H9 (cell line): ENCODE measurements at regions not wholly inside any gene's neighbourhood (a gene's known extent, or its start where the extent isn't known, plus 50 kb on each side); places are given as distances from the start of the nearest gene placed in this dataset.

ENCODE experiments used
- DNase-seq: peaks from one replicate; pipeline ENCODE4 v3.0.0-alpha.2; 2017
- H2AFZ ChIP-seq: one replicate; pipeline ENCODE4 v1.6.1; 2013; ENCODE audit warnings: mild to moderate bottlenecking, low read length, control low read depth, moderate library complexity
- H2AK5ac ChIP-seq: 2 replicates; pipeline ENCODE4 v1.6.1; 2013; ENCODE audit warnings: low read length, control low read depth, mixed read lengths; ENCODE audit not compliant: insufficient read length
- H2BK120ac ChIP-seq: one replicate; pipeline ENCODE4 v1.6.1; 2013; ENCODE audit warnings: low read depth, mild to moderate bottlenecking, low read length, control low read depth, inconsistent platforms; ENCODE audit not compliant: poor library complexity, severe bottlenecking
- H2BK12ac ChIP-seq: 2 replicates; pipeline ENCODE4 v1.6.1; 2013; ENCODE audit warnings: low read length, control low read depth, mixed read lengths, low read depth; ENCODE audit not compliant: insufficient read length
- H2BK15ac ChIP-seq: 2 replicates; pipeline ENCODE4 v1.6.1; 2013; ENCODE audit warnings: low read depth, low read length, control low read depth
- H2BK20ac ChIP-seq: one replicate; pipeline ENCODE4 v1.6.1; 2013; ENCODE audit warnings: low read depth, mild to moderate bottlenecking, low read length, control low read depth, inconsistent platforms; ENCODE audit not compliant: poor library complexity, severe bottlenecking
- H2BK5ac ChIP-seq: 2 replicates; pipeline ENCODE4 v1.6.1; 2013; ENCODE audit warnings: low read length, control low read depth, mixed read lengths; ENCODE audit not compliant: insufficient read length
- H3K14ac ChIP-seq: 2 replicates; pipeline ENCODE4 v1.6.1; 2013; ENCODE audit warnings: low read length, control low read depth; ENCODE audit not compliant: insufficient read depth
- H3K18ac ChIP-seq: 2 replicates; pipeline ENCODE4 v1.6.1; 2013; ENCODE audit warnings: low read depth, mild to moderate bottlenecking, mixed read lengths, low read length, control low read depth; ENCODE audit not compliant: insufficient read length
- H3K23ac ChIP-seq: 2 replicates; pipeline ENCODE4 v1.6.1; 2013; ENCODE audit warnings: low read length, control low read depth, mixed read lengths, low read depth; ENCODE audit not compliant: insufficient read length
- H3K23me2 ChIP-seq: 2 replicates; pipeline ENCODE4 v1.6.1; 2013; ENCODE audit warnings: low read depth, mild to moderate bottlenecking, mixed read lengths, low read length, control low read depth; ENCODE audit not compliant: insufficient read length, poor library complexity, severe bottlenecking
- H3K27ac ChIP-seq: 2 replicates; pipeline ENCODE4 v1.5.1; 2013; ENCODE audit warnings: low read length, control low read depth, mixed read lengths, low read depth; ENCODE audit not compliant: insufficient read length
- H3K27me3 ChIP-seq: 2 replicates; pipeline ENCODE4 v1.6.1; 2013; ENCODE audit warnings: low read length, control low read depth, inconsistent platforms; ENCODE audit not compliant: insufficient read depth
- H3K4ac ChIP-seq: 2 replicates; pipeline ENCODE4 v1.6.1; 2013; ENCODE audit warnings: low read depth, mild to moderate bottlenecking, control low read depth, inconsistent platforms, low read length, moderate library complexity
- H3K4me1 ChIP-seq: 2 replicates; pipeline ENCODE4 v1.6.1; 2013; ENCODE audit warnings: low read length, control low read depth, inconsistent platforms; ENCODE audit not compliant: insufficient read depth
- H3K4me2 ChIP-seq: 2 replicates; pipeline ENCODE4 v1.6.1; 2013; ENCODE audit warnings: low read length, control low read depth, mixed read lengths; ENCODE audit not compliant: insufficient read length, insufficient read depth
- H3K56ac ChIP-seq: 2 replicates; pipeline ENCODE4 v1.6.1; 2013; ENCODE audit warnings: low read depth, mild to moderate bottlenecking, mixed read lengths, low read length, control low read depth; ENCODE audit not compliant: insufficient read length
- H3K79me1 ChIP-seq: 2 replicates; pipeline ENCODE4 v1.6.1; 2013; ENCODE audit warnings: low read depth, mild to moderate bottlenecking, moderate library complexity, low read length, control low read depth, inconsistent platforms; ENCODE audit not compliant: insufficient read depth, poor library complexity, severe bottlenecking
- H3K79me2 ChIP-seq: 2 replicates; pipeline ENCODE4 v1.6.1; 2013; ENCODE audit warnings: low read length, control low read depth, inconsistent platforms; ENCODE audit not compliant: insufficient read depth
- H3K9ac ChIP-seq: 2 replicates; pipeline ENCODE4 v1.6.1; 2013; ENCODE audit warnings: low read length, control low read depth, mixed read lengths; ENCODE audit not compliant: insufficient read length; ENCODE audit errors: extremely low read depth
- H3K9me3 ChIP-seq: one replicate; pipeline ENCODE4 v1.6.1; 2013; ENCODE audit warnings: low read depth, low read length, inconsistent platforms; ENCODE audit not compliant: control insufficient read depth
- H3T11ph ChIP-seq: one replicate; pipeline ENCODE4 v1.6.1; 2013; ENCODE audit warnings: mild to moderate bottlenecking, low read length, control low read depth, inconsistent platforms
- H4K20me1 ChIP-seq: one replicate; pipeline ENCODE4 v1.6.1; 2013; ENCODE audit not compliant: control insufficient read depth, insufficient read length, insufficient read depth
- H4K5ac ChIP-seq: 2 replicates; pipeline ENCODE4 v1.6.1; 2013; ENCODE audit warnings: low read depth, mild to moderate bottlenecking, mixed read lengths, low read length, control low read depth; ENCODE audit not compliant: insufficient read length
- H4K8ac ChIP-seq: replicated peaks from 2 replicates; pipeline ENCODE4 v1.6.1; 2013; ENCODE audit warnings: low read length, control low read depth, mixed read lengths, low read depth; ENCODE audit not compliant: insufficient read length
- H4K91ac ChIP-seq: 2 replicates; pipeline ENCODE4 v1.6.1; 2013; ENCODE audit warnings: low read depth, mild to moderate bottlenecking, moderate library complexity, mixed read lengths, low read length, control low read depth; ENCODE audit not compliant: insufficient read length
- H3K27ac Mint-ChIP-seq, 3 experiments: 2 replicates in 2 of 3; 3 replicates in 1 of 3; pipeline ENCODE4 v1.8.0; 2020 to 2021; ENCODE audit warnings: mixed read lengths in 3 of 3, mild to moderate bottlenecking in 1 of 3, moderate library complexity in 1 of 3
- H3K27me3 Mint-ChIP-seq: 2 replicates; pipeline ENCODE4 v1.8.0; 2021; ENCODE audit warnings: low read depth, mild to moderate bottlenecking, moderate library complexity, mixed read lengths
- H3K36me3 Mint-ChIP-seq, 3 experiments: 2 replicates in 2 of 3; 3 replicates in 1 of 3; pipeline ENCODE4 v1.8.0; 2020 to 2021; ENCODE audit warnings: low read depth in 3 of 3, mixed read lengths in 3 of 3; ENCODE audit not compliant: insufficient read depth in 1 of 3
- H3K4me1 Mint-ChIP-seq, 2 experiments: 2 replicates each; pipeline ENCODE4 v1.8.0; 2020; ENCODE audit warnings: mixed read lengths in 2 of 2
- H3K4me3 Mint-ChIP-seq, 2 experiments: 2 replicates in 1 of 2; 3 replicates in 1 of 2; pipeline ENCODE4 v1.8.0; 2020 to 2021; ENCODE audit warnings: mild to moderate bottlenecking in 2 of 2, mixed read lengths in 2 of 2, moderate library complexity in 1 of 2
- H3K9me3 Mint-ChIP-seq, 2 experiments: 2 replicates in 1 of 2; 3 replicates in 1 of 2; pipeline ENCODE4 v1.8.0; 2020; ENCODE audit warnings: mild to moderate bottlenecking in 2 of 2, mixed read lengths in 2 of 2, moderate library complexity in 1 of 2
- CTCF ChIP-seq: fragments of 200-600 bp; sonication (generic); conservative IDR thresholded peaks from 3 replicates; pipeline ENCODE4 v1.8.0; 2021; ENCODE audit warnings: antibody characterized with exemption, mild to moderate bottlenecking
- WGBS: extraction: QIAGEN DNeasy Blood & Tissue Kit; methylation state at CpG from one replicate; pipeline ENCODE4 v1.1.7; 2013; ENCODE audit warnings: missing lambda C conversion rate, low lambda C conversion rate, mixed read lengths; ENCODE audit not compliant: insufficient read length; ENCODE audit errors: extremely low coverage; 5-methylcytosine and 5-hydroxymethylcytosine counted together

DNA sequence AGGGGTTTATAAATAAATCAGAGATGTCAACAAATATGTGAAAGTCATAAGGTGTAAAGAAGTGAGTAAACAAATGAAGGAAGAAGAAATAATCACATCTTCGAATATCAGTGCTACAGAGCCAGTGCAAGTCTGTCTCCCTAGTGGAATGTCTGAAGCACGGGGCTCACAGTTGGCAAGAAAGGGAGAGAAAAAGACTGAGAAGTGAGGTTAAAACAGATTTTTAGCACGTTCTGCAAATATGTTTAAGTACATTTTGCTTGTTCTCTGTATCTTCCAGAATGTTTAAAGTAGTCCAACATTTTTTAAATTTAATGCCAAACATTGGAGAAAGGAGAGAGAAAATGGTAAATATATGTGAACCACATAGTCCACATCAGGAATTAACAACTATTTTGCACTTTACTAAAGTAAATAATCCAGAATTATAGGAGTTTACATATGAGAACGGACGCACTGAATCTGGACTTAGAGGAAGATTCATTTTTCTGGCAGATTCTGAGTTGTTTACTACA lies 682.4 kb downstream of the LTN1 start:
- H3K79me2 ChIP-seq = no peaks in the 10 kb centered on the region
- Mint-ChIP-seq H3K27ac (no peak overlapping the region), H3K27me3 (no peaks in the 10 kb centered on the region), H3K9me3 (peaks cover 10% of the 10 kb centered on the region in 2 experiments), H3K36me3 (peaks cover 6 to 18% (median 10%) of the 10 kb centered on the region in 3 experiments), H3K4me1 (peaks cover 14 to 20% of the 10 kb centered on the region in 2 experiments), H3K4me3 (no peak overlapping the region)
- H3K27me3 ChIP-seq = no peaks in the 10 kb centered on the region
- no peak overlapping the region for H2AFZ ChIP-seq
- no peaks in the 10 kb centered on the region for H3K23me2 ChIP-seq
- no peaks in the 10 kb centered on the region for H3K4me1 ChIP-seq
- no peaks in the 10 kb centered on the region for H4K20me1 ChIP-seq
- H3K56ac ChIP-seq = no peak overlapping the region
- H2BK15ac ChIP-seq = no peak overlapping the region
- no peak overlapping the region for H2BK12ac ChIP-seq
- H3T11ph ChIP-seq = no peak overlapping the region
- no peak overlapping the region for H3K9ac ChIP-seq
- H3K14ac ChIP-seq = no peak overlapping the region
- H3K27ac ChIP-seq = no peak overlapping the region
- H4K8ac ChIP-seq = no peak overlapping the region
- H3K79me1 ChIP-seq = no peaks in the 10 kb centered on the region
- H2BK5ac ChIP-seq = no peak overlapping the region
- no peak for TF ChIP-seq CTCF
- no peak overlapping the region for H3K4ac ChIP-seq
- H3K18ac ChIP-seq = no peak overlapping the region
- no peak overlapping the region for H4K91ac ChIP-seq
- no peak overlapping the region for H3K4me2 ChIP-seq
- no peak overlapping the region for H4K5ac ChIP-seq
- no peaks in the 10 kb centered on the region for H3K9me3 ChIP-seq
- H2AK5ac ChIP-seq = no peak overlapping the region
- H2BK120ac ChIP-seq = no peak overlapping the region
- WGBS = no CpG with 5 or more reads among the region's 5 CpGs
- no peak for DNase-seq
- no peak overlapping the region for H3K23ac ChIP-seq
- no peak overlapping the region for H2BK20ac ChIP-seq
